Adrenal gland (tissue), 5 donors: ENCODE measurements at regions not wholly inside any gene's neighbourhood (a gene's known extent, or its start where the extent isn't known, plus 50 kb on each side); places are given as distances from the start of the nearest gene placed in this dataset.

Experiments
- POLR2A ChIP-seq, 2 donors: fragments of 450-650 bp; IDR thresholded peaks; one replicate each; pipeline ENCODE4 v1.6.1; 2017; ENCODE audit warnings: antibody characterized with exemption in 2 of 2, mild to moderate bottlenecking in 2 of 2, moderate library complexity in 1 of 2
- TF ChIP-seq, protein P1 (sequence below), 6 experiments: fragments of 450-650 bp in 4 of 6; fragments of 200-600 bp in 2 of 6; sonication (generic) in 1 of 6; IDR thresholded peaks; 1 replicate in 5 of 6; 2 replicates in 1 of 6; pipeline versions ENCODE4 v1.5.1 to v1.8.0; 2016 to 2021; ENCODE audit warnings: antibody characterized with exemption in 6 of 6, mild to moderate bottlenecking in 2 of 6, moderate library complexity in 1 of 6
- donor health status: DM: no; HTN: no; CAD: no.

DNA sequence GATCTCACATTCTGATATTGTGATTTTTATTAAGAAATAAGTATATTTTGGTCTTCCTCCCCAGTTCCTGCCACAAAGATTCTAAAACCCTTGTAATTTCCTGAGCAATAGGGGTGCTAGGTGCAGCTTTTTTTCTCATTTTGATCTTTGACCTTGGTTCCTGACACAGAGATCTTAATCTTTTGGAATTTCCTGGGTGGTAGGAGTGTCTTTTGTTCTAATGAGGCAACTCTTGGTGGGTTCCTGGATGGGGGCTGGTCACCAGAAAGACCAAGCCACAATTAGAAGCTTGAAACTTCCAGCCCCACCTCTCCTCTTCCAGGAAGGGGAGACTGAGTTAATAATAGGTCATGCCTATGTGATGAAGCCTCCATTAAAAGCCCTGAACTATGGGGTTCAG, 334.6 kb downstream of the FOXO1 start:
- TF ChIP-seq, protein P1, sequence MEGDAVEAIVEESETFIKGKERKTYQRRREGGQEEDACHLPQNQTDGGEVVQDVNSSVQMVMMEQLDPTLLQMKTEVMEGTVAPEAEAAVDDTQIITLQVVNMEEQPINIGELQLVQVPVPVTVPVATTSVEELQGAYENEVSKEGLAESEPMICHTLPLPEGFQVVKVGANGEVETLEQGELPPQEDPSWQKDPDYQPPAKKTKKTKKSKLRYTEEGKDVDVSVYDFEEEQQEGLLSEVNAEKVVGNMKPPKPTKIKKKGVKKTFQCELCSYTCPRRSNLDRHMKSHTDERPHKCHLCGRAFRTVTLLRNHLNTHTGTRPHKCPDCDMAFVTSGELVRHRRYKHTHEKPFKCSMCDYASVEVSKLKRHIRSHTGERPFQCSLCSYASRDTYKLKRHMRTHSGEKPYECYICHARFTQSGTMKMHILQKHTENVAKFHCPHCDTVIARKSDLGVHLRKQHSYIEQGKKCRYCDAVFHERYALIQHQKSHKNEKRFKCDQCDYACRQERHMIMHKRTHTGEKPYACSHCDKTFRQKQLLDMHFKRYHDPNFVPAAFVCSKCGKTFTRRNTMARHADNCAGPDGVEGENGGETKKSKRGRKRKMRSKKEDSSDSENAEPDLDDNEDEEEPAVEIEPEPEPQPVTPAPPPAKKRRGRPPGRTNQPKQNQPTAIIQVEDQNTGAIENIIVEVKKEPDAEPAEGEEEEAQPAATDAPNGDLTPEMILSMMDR (IDR thresholded peaks at IDR 0.05), result no peak
- no peak for TF ChIP-seq POLR2A (IDR thresholded peaks at IDR 0.05)
